ENCODE measurements at regions not wholly inside any gene's neighbourhood (a gene's known extent, or its start where the extent isn't known, plus 50 kb on each side); places are given as distances from the start of the nearest gene placed in this dataset.

- DNase-seq: no peak
These were observed 73.3 kb downstream of the RFC3 start for GRCh38 chr13:33891196-33891742.

GRCh38 chr13:33893559-33893958 lies 75.6 kb downstream of the RFC3 start:
- no peak for DNase-seq

- DNase-seq: no peak
These were observed 86.5 kb downstream of the RFC3 start for GRCh38 chr13:33904431-33904830.

- no peak for DNase-seq
These were observed 90.2 kb downstream of the RFC3 start for GRCh38 chr13:33908116-33908515.

GRCh38 chr13:33910255-33910654 lies 92.3 kb downstream of the RFC3 start:
- no peak for DNase-seq

GRCh38 chr13:33911521-33911920 lies 93.6 kb downstream of the RFC3 start:
- no peak for DNase-seq

DNA sequence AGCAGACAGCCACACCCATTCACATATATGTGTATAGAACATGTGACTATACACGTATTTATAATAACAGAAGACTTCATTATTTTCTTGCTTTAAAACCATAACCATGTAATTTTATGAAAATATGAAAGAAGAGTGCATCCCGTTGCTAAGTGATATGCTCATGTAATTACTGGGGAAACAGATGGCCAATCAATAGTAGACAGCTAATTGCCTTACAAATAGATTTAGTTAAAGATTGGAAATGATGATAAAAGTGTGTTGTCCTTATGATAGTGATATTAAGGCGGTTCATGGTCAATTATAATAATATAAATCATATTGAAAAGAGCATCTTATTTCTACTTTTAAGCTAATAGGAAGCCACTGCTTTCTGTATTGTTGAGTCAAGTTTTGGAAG lies 95.9 kb downstream of the RFC3 start:
- DNase-seq: no peak

DNA sequence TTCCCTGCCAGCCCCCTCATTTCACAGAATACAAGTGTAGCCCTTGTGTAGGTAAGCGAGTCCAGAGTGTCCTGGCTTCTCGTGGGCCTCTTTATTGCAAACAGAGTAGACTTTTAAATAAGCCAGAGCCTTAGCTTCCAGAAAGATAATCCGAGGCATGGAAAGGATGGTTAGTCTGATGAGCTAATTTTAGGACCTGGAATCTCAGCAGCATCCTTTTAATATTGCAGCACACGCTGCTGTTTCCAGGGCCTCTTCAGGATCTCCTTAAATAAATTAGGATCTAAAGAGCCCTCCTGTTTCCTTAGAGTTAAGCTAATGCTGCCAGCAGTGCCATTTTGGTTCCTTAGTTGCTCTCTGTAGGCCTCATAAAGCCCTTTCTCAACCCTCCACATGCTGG lies 99.2 kb downstream of the RFC3 start:
- DNase-seq: no peak

- no peak for DNase-seq
These were observed 100.4 kb downstream of the RFC3 start for GRCh38 chr13:33918199-33918932.

DNA sequence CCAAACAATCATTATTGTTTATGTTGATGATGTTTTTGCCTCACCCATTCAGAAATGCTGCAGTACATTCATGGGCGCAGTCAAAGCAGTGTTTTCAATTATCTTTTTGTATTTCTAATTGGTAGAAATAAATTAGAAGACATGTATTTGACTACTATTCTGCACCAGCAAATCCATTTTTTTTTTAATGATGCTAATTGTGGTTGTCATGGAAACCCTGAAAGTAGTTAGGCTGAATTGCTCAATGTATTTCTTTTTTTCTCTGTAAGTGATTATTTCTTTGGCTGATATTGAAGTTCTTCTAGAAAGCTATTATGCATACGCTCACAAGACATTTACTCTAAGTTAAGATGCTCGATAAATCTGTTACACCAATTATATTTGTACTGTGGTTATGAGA lies 101.2 kb downstream of the RFC3 start:
- no peak for DNase-seq

GRCh38 chr13:33925563-33925962 lies 107.6 kb downstream of the RFC3 start:
- no peak for DNase-seq

- no peak for DNase-seq
These were observed 109.4 kb downstream of the RFC3 start for GRCh38 chr13:33927315-33927714.

GRCh38 chr13:33931397-33932311 lies 113.7 kb downstream of the RFC3 start:
- no peak for DNase-seq

- no peak for DNase-seq
These were observed 114.9 kb downstream of the RFC3 start for GRCh38 chr13:33932769-33933406.

DNA sequence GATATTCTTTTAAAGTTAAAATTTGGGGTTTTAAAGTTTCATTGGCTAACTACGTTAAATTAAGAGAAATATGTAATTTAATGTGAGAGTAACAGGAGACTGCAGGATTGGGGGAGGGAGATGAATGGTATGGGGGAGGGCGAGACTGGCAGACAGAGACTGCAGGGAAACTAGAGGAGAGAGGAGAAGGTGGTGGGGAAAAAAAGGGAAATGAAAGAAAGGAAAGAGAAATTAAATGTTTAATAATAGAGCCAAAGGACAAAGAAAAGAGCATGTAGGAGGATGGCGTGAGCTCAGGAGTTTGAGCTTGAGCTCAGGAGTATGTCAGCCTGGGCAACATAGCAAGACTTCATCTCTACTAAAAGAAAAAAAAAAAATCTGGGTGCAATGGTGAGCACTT lies 115.9 kb downstream of the RFC3 start:
- no peak for DNase-seq

GRCh38 chr13:33934343-33934742 lies 116.4 kb downstream of the RFC3 start:
- no peak for DNase-seq

DNA sequence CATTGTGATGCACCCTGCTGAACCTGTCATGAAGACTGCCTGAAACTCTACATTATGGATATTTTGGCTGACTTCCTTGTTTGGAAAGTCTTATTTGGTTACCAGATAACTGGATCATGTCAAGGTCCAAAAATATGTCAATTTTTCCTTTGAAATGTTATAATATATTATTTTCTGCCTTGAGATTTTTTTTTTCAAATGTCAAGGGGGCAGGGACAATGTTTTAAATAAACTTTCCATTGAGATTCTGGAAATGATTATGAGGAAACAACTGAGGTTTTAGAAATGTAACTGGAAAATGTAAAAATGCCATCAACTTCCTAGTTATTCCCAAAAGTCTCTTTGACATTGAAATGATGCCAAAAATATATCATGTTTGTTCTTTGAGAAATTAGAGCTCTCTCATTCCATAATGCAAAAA lies 117.0 kb downstream of the RFC3 start:
- no peak for DNase-seq

- no peak for DNase-seq
These were observed 118.0 kb downstream of the RFC3 start for GRCh38 chr13:33935969-33936368.

DNA sequence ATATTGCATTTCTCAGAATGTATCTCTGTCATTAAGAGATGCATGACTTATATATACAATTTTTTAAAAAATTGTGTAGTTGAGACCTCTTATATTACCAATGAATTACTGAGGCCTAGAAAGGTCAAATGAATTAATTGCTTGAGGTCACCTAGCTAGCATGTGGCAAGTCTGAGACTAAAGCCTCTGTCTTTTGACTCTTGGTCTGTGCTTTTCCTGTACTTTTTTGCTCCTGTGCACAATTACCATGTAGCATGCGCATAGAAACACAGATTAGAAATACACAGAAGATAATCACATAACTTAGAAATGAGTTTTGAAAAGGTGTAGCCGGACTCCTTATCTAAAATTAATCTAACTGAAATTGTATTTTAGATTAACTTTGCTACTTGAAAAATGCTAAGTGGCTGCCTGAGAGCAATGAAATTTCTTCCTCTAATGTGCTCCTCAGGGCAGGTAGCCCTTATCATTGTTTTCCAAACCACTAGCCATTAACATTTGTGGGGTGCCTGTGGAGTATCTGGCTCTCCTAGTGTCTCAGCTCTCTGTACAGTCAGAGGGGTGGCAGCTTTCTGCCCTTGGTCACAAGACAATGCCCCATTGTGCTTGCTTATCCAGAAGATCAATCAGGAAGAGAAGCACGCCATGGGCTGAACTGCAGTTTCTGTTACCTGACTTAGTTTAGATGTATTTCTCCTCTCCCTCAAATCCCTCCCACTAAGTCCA lies 119.6 kb downstream of the RFC3 start:
- no peak for DNase-seq

- no peak for DNase-seq
These were observed 122.3 kb downstream of the RFC3 start for GRCh38 chr13:33940256-33940655.

DNA sequence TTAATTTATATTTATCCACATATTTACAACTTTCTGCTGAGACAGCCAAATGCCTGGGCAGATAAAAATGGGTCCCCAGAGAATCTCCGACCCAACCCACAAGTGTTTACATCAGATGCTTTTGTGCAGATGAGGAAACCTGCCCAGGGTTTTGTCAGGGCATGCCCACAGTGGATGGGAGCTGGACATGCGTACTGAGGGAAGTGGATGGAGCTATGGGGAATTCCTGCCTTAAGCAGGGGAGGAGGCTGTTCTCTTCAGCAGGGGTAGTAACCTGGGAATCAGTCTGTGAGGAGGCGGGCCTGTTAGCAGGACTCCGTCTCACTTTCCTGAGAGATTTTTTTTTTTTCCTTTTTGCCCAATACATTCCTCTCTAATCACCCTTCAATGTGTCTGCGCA lies 122.9 kb downstream of the RFC3 start:
- DNase-seq: no peak

- no peak for DNase-seq
These were observed 127.5 kb downstream of the RFC3 start for GRCh38 chr13:33945477-33945876.

DNA sequence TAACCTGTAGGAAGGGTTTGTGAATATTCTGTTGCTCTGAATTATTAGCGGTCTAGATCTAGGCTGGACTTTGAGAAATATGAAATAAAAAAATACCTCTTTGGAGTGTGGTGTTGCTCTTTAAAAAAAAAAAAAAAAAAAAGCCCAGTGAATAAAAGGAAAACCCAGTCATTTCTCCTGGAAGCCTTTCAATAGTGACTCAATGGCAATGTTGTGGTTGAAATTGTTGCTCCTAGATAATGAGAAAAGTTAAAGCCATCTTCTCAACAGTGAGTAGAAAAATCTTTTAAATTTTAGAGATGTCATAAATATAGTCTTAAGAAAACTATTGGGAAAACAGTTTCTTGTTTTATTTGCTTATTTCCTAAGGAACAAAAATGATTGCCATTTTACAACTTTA lies 135.3 kb downstream of the RFC3 start:
- no peak for DNase-seq
